HS-27A (cell line): ENCODE measurements at regions not wholly inside any gene's neighbourhood (a gene's known extent, or its start where the extent isn't known, plus 50 kb on each side); places are given as distances from the start of the nearest gene placed in this dataset.

Source experiments
- DNase-seq: peaks from one replicate; pipeline ENCODE4 v3.0.0-alpha.2; 2012; ENCODE audit warnings: low read depth, missing footprints

DNA sequence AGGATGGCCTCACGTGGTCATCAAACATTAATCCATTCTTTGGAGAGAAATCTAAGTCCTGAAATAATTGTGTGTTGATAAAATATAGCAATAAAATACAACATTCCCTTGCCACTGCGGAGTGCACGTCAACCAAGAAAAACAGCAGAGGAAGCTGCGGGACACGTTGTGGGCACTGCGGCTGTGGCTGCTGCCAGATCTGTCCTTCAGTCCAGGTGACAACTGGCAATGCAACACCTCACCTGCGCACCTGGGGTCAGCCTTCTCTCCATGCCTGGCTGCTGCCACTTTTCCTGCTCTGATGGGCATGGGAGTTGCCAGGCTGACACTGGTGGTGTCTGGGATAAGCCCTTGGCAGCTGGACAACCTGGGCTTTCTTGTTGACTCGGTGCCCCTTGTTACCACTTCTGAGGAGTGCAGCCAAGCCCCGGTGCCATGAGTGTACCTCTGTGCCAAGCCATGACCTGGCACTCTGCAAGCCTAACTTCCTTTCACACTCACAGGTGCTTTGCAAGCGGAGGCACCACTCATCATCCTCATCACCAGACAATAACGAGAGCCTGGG lies 251.6 kb upstream of the TSHZ3 start:
- DNase-seq: no peak

DNA sequence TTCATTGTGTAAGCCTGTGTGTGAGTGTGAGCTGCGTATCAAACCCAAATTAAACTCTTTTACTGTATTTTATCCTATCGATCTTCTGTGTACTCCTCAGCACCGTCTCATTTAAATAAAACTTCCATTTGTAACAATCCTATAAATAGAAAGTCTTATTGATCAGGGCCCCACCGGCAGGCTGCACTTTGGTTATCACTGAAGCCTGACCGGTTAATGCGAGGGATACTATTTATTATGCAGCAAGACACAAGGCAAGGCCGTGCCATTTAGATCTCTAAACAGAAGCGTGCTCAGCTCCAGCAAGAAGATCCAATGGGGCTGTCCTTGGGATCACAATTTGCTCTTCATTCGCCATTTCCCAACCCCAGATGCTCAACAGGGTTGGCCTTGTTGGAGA lies 252.6 kb upstream of the TSHZ3 start:
- DNase-seq: no peak

DNA sequence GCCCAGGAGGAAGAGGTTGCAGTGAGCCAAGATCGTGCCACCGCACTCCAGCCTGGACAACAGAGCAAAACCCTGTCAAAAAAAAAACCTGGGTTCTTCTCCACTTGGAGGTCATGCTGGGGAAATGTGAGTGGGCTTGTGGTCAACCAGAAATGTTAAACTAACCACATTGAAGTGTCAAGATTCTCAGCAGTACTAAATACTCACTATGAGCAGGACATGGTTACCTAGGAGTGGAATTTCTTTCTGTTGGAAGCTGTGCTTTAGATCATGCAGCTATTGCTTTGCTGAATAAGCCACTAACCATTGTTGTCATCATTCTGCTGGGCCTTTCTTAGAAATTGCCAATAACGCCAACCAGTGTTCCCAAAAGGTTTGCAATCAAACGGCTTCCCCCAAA lies 253.3 kb upstream of the TSHZ3 start:
- no peak for DNase-seq

DNA sequence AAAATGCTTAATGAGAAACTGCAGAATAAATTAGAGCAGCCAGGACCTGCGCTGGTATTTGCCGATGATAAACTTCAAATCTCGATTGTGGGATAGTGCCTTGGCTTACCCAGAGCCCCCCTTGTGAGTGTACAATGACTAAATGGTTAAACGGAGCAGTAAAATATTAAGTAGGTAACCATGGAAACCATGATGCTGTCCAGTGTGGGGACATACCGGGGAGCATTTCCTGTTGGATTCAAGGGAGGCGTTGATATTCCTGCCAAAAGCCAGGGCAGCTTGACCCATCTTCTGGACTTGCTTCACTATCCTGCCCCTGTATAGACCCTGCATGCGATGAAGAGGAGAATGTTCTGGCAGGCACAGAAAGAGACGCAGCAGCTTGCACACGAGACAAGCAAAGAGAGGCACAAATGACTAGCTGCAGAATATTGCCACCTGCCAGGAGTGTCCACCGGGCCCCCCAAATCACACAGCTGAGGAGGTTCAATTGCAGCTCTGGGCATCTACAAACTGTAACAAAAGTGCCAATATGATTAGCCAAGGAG lies 255.3 kb upstream of the TSHZ3 start:
- no peak for DNase-seq

DNA sequence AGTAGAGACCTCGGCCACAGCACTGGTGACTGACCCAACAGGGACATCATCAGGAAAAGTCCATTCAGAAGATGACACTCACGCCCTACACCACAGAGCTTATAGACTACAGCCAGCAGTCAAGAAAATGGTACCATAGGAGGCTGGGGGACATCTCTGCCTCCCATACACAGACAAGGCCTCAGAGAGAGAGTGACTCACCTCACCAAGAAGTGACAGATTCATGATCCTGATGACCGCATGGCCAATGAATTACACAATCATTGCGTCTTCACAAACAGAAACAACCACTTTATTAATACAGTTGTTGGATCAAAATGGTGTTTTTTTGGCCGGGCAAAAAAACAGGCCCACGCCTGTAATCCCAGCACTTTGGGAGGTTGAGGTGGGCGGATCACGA lies 260.8 kb upstream of the TSHZ3 start:
- DNase-seq: no peak

DNA sequence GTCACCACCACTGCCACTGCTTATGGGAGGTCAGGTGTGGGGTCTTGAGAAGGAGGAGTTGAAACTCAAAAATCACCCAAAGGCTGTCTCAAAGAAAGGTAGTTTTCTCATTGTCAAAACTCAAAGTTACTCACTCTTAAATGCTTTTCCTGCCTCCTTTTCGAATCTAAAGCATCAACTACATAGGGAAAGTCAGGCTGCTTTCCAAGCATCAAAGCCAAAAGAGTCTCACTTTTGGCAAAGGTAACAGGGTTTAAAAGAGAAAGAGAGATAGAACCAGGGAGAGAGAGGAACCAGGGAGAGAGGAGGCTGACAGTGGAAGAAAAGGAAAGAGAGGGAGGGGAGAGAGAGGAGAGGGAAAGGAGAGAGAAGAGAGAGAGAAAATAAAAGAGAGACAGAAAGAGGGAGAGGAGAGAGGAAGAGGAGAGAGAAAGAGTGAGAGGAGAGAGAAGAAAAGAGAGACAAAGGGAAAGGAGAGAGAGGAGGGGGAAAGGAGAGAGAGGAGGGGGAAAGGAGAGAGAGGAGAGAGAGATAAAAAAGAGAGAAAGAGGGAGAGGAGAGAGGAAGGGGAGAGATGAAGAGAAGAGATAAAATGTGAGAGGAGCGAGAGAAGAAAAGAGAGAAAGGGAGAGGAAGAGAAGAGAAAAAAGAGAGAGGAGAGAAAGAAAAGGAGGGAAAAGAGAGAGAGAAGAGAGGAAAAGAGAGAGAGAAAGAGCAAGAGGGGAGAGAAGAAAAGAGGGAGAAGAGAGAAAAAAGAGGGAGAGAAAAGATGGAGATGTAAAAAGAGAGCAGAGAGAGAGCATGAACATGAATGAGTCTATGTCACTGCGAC lies 262.0 kb upstream of the TSHZ3 start:
- DNase-seq: no peak

DNA sequence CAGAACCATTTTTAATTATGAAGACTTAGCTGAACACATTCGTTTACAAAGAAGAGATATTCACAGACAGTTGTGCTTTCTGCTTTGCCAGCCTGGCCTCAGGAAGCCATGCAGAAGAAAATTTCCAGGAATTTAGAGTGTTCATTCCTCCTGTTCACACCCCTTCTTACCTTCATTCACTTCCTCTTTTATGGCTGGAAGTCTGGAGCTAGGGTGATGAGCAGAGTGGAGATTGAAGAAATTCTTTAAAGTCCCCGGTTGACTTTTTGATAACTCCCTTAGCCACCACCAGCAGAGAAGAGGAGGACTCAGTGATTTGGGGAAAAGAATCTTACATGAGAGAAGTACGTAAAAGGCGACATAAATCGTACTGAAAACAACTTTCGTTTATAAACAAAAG lies 263.6 kb upstream of the TSHZ3 start:
- no peak for DNase-seq

DNA sequence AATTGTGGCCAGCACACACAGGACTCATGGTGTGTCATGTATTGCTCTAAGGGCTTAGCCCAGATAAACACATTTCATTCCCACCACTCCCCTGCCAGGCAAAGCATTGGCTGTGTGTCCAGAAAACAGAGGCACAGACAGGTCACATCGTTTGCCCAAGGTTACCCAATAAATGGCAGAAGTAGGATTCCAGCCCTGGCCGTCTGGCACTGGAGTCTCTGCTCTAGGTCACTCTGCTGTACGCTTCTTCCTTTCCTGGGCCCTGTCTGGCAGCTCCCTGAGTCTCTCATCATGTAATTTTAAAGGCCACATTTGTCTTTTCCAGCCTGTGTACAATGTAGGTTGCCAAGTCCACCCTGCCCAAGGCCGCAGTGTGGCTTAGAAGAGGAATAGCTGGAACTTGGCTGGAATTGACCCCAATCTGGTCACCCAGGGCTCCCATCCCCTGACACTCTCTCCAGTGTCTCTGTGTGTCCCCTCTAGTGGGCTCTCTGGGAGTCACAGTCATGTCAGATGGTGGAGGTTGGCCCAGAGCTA lies 264.5 kb upstream of the TSHZ3 start:
- no peak for DNase-seq

DNA sequence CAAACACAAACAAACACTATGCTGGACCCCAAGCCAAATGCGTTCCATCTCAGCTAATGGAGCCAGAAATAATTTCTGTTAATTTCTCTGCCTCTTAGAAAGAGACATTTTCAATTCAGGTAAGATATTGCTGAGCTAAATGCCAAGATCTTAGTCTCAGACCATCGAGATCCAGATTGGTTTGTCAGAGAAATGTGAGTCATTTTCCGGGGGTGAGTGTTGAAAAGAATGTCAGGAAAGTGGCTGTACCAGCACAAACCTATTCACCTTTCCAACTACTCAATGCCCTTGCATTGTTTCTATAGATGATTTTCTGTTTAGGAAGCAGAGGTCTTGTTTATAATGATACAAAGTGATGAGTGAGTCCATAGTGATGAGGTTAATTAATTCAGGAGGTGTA lies 266.8 kb upstream of the TSHZ3 start:
- DNase-seq: no peak

DNA sequence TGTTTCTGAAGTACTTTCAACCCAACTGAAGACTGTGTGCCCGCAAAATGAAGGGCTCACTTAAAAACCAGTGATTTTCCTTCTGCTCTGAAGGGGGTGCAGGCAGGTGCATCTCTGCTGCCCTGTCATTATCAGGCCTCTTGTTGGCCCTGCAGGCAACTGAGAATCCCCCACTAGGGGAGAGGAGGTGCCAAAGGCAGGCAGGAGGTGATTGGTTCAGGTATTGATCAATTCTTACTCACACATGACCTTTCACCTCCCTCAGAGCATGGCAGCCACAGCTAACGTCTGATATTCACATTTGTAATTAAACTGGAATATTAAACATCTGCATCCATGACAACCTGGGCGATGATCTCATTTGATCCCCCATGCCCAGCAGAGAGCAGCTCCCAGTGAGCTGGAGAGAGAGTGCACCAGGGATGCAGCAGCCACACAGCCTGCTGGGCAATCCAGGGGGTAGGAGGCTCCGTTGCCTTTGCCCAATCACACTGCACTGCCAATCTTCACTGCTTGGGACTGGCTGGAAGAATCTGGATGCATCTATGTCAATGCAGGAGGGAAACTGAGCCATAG lies 267.9 kb upstream of the TSHZ3 start:
- DNase-seq: no peak

DNA sequence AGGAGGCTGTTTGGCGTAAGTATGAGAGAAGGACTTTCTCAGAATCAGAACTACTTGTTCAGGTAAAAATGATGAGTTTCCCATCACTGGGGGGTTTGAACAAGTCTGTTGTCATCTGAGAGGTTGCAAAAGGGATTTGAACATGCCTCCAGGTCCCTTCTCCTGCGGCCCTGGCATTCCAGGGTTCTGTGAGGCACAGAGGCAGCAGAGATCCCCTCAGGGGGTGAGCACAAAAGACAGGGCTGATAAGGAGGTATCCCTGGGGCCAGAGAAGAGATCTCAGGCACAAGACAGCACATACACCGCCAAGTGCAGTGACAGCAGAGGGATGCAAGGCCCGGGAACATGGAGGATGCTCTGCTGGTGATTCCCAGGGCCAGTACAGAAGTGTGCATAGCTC lies 275.8 kb upstream of the TSHZ3 start:
- no peak for DNase-seq

DNA sequence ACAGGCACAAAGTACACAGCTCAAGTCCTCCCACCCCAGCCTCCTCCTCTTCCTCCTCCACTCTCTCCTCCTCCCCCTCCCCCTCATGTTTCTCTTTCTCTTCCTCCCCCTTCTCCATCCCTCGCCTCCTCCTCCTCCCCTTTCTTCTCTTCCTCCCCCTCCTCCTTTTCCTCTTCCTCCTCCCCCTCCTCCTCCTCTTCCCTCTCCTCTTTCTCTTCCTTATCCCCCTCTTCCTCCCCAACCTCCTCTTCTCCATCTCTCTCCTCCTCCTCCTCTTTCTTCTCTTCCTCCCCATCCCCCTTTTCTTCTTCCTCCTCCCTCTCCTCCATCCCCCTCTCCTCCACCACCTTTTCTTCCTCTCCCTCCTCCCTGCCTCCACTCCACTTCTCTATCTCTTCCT lies 276.3 kb upstream of the TSHZ3 start:
- no peak for DNase-seq

DNA sequence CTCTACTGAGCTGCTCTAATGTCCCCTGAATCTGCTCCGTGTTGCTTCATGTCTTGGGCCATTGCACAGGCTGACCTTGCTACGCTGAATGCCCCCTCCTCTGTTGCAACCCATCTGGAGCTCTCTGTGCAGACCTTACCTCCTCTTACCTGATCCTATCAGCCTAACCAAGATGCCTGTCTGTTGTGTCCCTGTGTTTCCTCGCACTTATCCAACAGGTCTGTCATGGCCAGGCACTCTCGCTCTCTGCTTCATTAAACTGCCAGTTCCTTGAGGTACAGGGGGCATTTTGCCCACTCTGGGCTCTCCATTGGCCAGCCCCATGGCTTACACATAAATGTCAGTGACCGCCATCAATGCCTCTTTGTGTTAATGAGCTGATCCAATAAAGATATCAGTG lies 277.7 kb upstream of the TSHZ3 start:
- no peak for DNase-seq

DNA sequence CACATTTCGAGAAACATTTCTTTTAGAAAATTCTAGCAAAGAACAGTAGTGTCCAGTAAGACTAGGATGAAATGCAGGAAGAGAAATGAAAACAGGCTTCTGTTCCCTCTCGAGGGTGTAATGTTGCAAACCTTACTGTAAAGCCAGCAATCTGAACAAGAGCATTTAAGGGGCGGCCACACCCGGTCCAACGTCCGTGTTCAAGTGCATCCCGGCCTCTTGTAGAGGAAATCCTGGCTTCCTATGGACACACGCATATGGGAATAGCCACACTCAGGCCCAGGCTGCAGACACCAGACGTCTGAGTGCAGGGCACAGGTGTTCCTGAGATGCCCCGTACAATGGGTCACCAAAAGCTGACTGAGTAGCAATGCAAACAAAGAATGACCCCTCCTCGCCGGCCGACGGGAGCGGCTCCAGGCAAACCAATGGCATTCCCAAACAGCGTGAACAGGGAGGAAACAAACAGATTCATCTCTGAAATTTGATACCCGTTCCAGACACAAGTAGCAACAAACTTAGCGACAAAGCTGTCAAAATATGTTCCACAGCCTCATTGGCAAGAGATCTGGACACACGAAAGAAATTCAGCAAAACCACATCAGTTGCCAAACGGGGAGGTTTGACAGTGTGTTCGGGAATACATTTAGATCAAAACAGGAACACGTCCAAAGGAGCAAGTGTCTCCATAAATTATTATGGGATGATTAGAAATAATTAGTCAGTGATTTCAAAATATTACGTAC lies 278.6 kb upstream of the TSHZ3 start:
- DNase-seq: no peak

DNA sequence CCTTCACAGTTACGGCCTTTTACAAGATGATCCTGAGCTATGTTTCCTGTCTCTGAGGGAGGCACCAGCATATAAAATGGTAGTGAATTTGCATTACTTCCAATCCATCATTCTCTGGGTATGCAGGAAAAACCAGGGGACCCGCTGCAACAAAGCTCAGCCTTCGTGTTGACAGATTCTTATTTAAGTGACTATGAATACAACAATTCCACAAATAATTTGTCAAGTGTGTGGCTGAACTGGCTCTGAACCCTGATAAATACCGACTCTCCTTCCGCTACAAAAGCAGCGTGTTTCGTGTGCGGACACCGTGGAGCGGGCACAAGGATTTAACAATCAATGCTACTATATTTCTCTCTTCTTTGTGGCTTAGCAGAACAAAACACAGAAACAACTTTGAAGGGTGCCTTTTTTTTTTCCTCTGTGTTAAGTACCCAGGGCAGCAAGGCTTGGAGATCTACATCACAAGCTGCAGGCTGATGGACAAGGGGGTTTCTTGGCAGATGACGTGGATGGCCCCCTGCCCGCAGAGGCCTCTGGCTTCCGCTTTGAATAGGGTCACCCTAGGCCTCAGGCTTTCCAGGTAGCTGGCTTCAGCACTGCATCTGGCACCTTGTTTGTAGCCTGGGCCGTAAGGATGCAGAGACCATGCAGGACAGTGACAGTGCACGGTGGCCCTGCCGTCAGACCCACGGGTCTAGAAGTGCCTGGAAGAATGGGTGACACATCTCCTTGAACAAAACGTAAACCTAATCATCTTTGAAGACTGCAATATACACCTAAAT lies 280.5 kb upstream of the TSHZ3 start:
- DNase-seq: no peak

DNA sequence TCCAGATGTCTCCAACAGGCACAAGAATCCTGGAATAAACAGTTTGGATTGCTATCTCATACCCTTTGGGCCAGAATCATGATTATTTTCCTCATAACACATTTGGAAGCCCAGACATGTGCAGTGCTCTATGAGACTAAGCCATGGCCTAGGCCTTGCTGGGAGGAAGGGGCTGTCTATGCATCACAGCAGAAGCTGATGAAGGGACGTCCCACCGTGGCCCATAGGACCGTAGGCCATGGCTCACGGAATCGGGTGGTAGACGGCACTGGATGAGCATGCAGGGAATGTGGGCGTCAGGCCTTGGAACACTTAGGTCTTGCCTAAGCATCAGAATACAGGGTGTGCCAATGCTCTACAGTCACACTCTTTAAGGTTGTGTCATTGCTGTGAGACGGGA lies 283.8 kb upstream of the TSHZ3 start:
- DNase-seq: no peak

DNA sequence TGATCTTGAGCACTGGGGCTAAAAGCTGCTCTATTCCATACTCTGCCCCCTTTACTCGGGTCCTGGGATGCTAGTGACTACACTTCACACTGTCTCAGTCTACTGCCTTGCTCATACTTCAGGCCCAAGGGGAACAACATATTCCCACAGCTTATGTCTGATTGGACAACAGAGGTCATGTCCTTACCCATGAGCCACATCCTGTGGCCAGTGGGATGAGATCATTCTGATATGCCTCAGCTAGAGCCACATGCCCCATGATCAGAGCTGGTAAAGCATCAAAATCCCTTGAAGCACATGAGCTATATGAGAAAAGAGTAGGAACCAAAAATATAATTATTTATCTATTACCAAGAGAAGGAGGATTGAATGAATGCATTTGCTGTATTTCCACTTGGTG lies 290.1 kb upstream of the TSHZ3 start:
- no peak for DNase-seq

DNA sequence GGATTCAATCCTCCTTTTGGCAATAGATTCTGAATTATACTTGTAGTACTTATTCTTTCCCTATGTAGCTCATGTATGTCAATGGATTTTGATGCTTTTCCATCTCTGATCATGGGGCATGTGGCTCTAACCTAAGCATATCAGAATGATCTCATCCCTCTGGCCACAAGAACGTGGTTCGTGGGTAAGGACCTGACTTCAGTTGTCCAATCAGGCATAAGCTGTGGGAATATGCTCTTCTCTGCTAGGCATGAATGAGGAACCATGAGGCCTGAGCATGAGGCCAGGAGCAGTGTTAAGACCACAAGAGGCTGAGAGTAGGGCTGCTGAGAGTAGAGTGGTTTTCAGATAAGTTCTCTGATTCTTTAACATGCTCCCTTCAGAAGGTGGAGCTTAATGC lies 292.4 kb upstream of the TSHZ3 start:
- no peak for DNase-seq

DNA sequence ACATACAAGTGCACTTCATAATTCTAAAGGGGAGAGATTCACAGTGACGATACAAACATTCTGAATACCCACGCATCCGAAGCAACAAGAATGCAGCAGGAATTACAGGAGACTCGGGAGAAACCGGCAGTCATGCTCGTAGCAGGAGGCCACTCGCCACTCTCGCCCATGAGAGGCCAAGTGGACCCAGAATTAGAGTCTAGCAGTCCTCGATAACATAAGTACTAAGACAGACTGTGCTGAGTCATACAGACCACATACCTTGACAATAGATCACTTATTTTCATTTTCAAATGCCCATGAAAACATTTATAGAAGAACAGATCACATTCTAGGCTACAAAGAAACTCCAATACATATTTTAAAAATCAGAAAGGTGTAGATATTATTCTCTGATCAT lies 299.1 kb upstream of the TSHZ3 start:
- DNase-seq: no peak

DNA sequence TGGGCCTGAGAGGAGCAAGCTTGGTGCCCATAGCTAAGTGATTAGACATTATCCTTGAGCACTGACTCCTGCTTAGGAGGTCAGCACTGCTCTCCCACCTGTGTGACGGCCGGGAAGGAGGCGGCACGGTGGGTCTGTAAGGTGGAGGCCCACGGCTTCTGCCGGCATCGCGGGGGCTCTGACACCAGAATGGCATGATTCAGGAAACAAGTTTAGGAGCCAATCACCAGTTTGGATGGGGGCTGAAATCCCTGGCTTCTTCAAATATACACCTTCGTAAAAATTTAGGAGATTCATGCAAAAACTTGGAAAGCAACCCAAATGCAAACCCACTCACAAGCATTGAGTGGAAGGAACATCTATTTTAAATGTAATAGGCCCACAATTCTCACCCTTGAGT lies 307.3 kb upstream of the TSHZ3 start:
- no peak for DNase-seq

DNA sequence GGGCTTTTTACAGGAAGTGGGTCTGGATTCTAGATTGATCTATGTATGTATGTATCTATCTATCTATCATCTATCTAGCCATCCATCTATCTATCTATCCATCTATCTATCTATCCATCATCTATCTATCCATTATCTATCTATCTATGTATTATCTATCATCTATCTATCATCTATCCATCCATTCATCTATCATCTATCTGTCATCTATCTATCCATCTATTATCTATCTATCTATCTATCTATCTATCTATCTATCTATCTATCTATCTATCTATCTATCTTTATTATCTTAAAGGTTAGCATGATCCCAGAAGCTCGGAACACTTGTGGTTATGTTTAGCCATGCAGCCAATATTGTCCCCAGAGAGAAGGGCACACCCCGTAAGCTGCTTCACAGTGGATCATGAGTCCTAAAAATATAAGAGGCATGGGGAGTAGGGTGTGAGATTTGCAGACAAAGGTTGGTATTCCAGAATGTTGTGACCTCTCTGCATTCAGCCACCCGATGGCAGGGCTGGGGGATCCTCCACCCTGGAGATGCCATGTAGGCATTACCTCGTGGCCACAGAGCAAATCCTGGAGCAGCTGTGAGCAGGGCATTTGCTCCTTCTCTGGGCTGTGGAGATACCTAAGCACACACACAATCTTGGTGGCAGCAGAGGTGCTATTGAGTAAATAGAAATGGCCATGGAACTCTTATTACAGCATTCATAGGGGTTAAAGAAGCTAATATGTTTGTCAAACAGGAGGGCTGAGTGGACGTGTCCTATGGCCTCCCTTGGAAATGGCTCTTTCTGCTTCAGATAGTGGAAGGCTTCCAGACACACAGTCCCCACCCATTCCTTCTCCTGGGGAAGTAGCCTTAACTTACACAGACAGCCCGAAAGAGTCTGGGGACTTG lies 310.0 kb upstream of the TSHZ3 start:
- no peak for DNase-seq
